ENCODE measurements at regions not wholly inside any gene's neighbourhood (a gene's known extent, or its start where the extent isn't known, plus 50 kb on each side); places are given as distances from the start of the nearest gene placed in this dataset.

GRCh38 chr3:68088636-68089035 is 434.2 kb upstream of the SUCLG2 start:
- peaks cover 0 to 1% (median 0%) of the 10 kb centered on the region in 4 experiments; a peak in 1 of 7 replicates for H3K27me3 ChIP-seq (replicated peaks in 1 of 4; ENCODE audit: control insufficient read depth in 3 of 4, extremely low read depth in 1 of 4, insufficient read depth in 3 of 4, low read length in 3 of 4)
- no peak overlapping the region for H2BK15ac ChIP-seq (ENCODE audit: low read length)
- H2AK5ac ChIP-seq (ENCODE audit: low read depth, low read length), result no peak overlapping the region
- H3K9ac ChIP-seq (replicated peaks in 1 of 4; ENCODE audit: extremely low read depth in 1 of 4, low read depth in 3 of 4, low read length in 3 of 4), result no peak overlapping the region
- H2BK20ac ChIP-seq (ENCODE audit: low read length), result no peak overlapping the region
- H2BK5ac ChIP-seq (ENCODE audit: low read depth, low read length), result no peak overlapping the region
- no peak overlapping the region for H2BK120ac ChIP-seq (replicated peaks; ENCODE audit: low read depth, low read length)
- FAIRE-seq (no peak), DNase-seq (ENCODE audit: low read depth in 1 of 2, low spot score in 2 of 2) (no peak)
- no peak overlapping the region for H3K23ac ChIP-seq (ENCODE audit: insufficient read length)
- H3K4me2 ChIP-seq (ENCODE audit: insufficient read depth in 1 of 2, low read depth in 2 of 2, low read length in 2 of 2), result no peak overlapping the region
- no peak overlapping the region for H3K14ac ChIP-seq (ENCODE audit: insufficient read length)
- H4K5ac ChIP-seq (ENCODE audit: insufficient read length, low read depth, low read length), result no peak overlapping the region
- no peak overlapping the region for H2AFZ ChIP-seq (ENCODE audit: low read length)
- H3K18ac ChIP-seq (ENCODE audit: extremely low read depth, low read length), result no peak overlapping the region
- no peak overlapping the region for H3K4ac ChIP-seq (replicated peaks; ENCODE audit: insufficient read length, low read depth, low read length)
- no peak overlapping the region for H3K56ac ChIP-seq (replicated peaks; ENCODE audit: insufficient read length, low read depth, low read length)
- H4K91ac ChIP-seq (replicated peaks; ENCODE audit: insufficient read length, low read length), result no peak overlapping the region
- ChIA-PET CTCF (ENCODE audit: partially characterized antibody) (interaction anchor here (1.0 kb wide), 1 partner anchor 61 kb away, joined by 3 read pairs; no protein-coding TSS in a partner anchor), POLR2A (ENCODE audit: partially characterized antibody) (no interaction called here)
- H3K9me3 ChIP-seq (ENCODE audit: insufficient read depth in 2 of 2, low read depth in 1 of 2, low read length in 1 of 2), result no peaks in the 10 kb centered on the region
- H4K20me1 ChIP-seq (replicated peaks in 1 of 2; ENCODE audit: control insufficient read depth in 1 of 2, insufficient read depth in 2 of 2, low read length in 2 of 2), result no peaks in the 10 kb centered on the region
- H3K4me1 ChIP-seq (replicated peaks in 1 of 4; ENCODE audit: control insufficient read depth in 3 of 4, insufficient read depth in 4 of 4, low read length in 3 of 4), result no peaks in the 10 kb centered on the region
- no peaks in the 10 kb centered on the region for H3K79me1 ChIP-seq (ENCODE audit: low read depth, low read length)
- H2BK12ac ChIP-seq (ENCODE audit: low read depth, low read length), result no peak overlapping the region
- H3K36me3 ChIP-seq (ENCODE audit: control insufficient read depth in 2 of 4, insufficient read depth in 4 of 4, low read length in 3 of 4), result no peaks in the 10 kb centered on the region
- WGBS, 2 experiments (ENCODE audit: extremely low coverage in 1 of 2, insufficient coverage in 1 of 2, insufficient read length in 1 of 2, insufficient replicate concordance in 2 of 2, low coverage in 1 of 2, low lambda C conversion rate in 2 of 2, missing lambda C conversion rate in 1 of 2), result 67% methylated on average over 3 of the region's 3 CpGs; no CpG with 5 or more reads in 1 of the 2 experiments
- H3K27ac ChIP-seq (ENCODE audit: low read depth, low read length), result no peak overlapping the region
- no peak overlapping the region for H3K4me3 ChIP-seq (ENCODE audit: extremely low read depth in 1 of 4, insufficient read depth in 2 of 4, low read depth in 3 of 4, low read length in 4 of 4)
- TF ChIP-seq SP4 (IDR thresholded peaks at IDR 0.05; ENCODE audit: low read length) (no peak), TCF12 (IDR thresholded peaks at IDR 0.05; ENCODE audit: low read depth, low read length) (no peak), EGR1 (IDR thresholded peaks at IDR 0.05; ENCODE audit: borderline replicate concordance, low read depth, low read length) (no peak), SIX5 (IDR thresholded peaks at IDR 0.05; ENCODE audit: low read depth, low read length) (no peak), CTBP2 (IDR thresholded peaks at IDR 0.05; ENCODE audit: borderline replicate concordance, insufficient read depth, insufficient read length, low read length) (no peak), CBX5 (IDR thresholded peaks at IDR 0.05; ENCODE audit: low read depth, low read length) (no peak), CREB1 (IDR thresholded peaks at IDR 0.05) (no peak)
- H4K8ac ChIP-seq (ENCODE audit: extremely low read depth, insufficient read depth, low read length), result no peak overlapping the region
- no peaks in the 10 kb centered on the region for H3K79me2 ChIP-seq (ENCODE audit: control insufficient read depth in 1 of 2, insufficient read depth in 2 of 2, low read length in 2 of 2)
- no peaks in the 10 kb centered on the region for H3K23me2 ChIP-seq (ENCODE audit: low read depth, low read length)
